HK-2 (cell line): ENCODE measurements at regions not wholly inside any gene's neighbourhood (a gene's known extent, or its start where the extent isn't known, plus 50 kb on each side); places are given as distances from the start of the nearest gene placed in this dataset.
A peak's percentile ranks its signal among the peaks of the same experiment; 100 is the strongest.
"Not testable (repeated sequence)": the region's sequence is repeated elsewhere in the genome, so short reads cannot be mapped to it uniquely, and the experiment has no call there.

Source experiments
- DNase-seq: peaks from one replicate; pipeline ENCODE4 v3.0.0-alpha.2; 2018; ENCODE audit not compliant: unreplicated experiment

DNA sequence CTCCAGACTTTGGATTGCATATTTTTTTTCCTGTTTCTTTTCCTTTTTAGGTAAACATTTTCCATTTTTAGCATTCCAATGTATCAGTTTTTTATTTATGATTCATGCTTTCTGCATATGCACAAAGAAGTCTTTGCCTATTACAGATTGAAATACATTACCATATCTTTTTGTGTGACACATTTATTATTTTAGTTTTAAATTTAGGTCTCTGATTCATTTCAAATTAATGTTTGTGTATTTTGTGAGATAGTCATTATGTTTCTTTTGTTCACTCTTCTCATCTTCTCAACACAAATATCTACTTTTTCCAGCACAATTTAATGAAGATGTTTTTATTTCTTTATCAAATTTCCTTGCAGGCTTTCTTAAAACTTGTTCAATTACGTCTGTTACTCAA is 838.0 kb upstream of the CDH18 start:
- not testable (repeated sequence) for DNase-seq

DNA sequence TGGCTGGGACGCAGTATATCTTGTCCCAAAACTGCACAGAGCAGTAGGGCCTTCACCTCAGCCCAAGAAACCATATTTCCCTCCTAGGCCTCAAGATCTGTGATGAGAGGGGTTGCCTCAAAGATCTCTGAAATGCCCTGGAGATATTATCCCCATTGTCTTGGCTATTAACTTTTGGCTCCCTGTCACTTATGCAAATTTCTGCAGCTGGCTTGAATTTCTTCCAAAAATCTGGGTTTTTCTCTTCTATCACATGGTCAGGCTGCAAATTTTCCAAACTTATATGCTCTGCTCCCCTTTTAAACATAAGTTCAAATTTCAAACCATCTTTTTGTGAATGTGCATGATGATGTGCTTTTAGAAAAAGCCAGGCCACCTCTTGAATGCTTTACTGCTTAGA is 809.2 kb upstream of the CDH18 start:
- DNase-seq: not testable (repeated sequence)

DNA sequence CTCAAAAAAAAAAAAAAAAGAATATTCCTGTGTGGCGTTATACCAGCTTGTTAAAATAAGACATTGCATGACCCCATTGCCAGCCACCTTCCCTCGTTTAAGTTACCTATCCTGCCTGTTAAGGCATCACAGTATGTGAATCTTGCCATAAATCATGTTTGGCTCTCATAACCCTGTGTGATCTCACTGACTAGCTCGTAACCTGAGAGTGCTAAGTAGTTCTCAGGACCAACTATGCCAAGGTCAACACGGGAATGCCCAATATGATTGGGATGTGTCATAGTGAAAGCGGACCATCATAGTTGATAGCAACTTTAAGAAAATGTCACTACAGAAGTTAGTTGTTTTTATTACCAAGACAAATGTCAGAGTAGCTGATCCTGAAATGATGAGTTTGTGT is 796.8 kb upstream of the CDH18 start:
- not testable (repeated sequence) for DNase-seq

DNA sequence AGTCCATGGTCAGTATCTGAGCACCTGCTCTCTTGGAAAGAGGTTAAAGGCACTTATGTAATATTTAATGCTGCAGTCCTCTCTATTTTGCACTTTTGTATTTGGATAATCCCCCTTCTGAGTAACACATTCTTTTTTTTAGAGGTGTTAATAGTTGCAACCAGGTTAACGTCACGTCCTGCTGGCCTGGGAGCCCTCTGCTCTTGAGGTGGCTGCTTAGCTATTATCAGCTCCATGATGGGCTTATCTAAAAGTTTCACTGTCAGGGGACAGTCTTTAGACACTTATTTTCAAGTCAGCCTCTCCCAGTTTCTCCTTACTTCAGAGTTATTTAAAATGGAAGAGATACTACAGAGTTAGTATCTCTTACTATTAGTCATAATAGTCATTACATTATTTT is 795.5 kb upstream of the CDH18 start:
- DNase-seq: not testable (repeated sequence)

DNA sequence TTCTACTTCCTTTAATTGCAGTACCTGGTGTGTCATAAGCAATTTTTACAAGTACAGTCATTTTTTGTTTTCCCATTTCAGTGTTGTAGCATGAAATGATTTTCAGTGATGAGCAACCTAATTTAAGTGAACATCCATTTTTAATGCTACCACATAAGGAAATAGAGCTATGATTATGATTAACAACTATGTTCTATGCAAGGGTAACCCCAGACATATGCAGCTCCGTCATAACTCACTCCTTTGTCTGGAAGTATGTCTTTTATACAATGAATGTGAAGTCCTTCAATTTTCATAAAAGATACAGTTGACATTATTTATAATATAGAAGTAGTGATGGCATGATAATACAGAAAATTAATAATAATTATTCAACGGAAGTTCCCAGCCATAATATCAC is 783.3 kb upstream of the CDH18 start:
- DNase-seq: not testable (repeated sequence)

DNA sequence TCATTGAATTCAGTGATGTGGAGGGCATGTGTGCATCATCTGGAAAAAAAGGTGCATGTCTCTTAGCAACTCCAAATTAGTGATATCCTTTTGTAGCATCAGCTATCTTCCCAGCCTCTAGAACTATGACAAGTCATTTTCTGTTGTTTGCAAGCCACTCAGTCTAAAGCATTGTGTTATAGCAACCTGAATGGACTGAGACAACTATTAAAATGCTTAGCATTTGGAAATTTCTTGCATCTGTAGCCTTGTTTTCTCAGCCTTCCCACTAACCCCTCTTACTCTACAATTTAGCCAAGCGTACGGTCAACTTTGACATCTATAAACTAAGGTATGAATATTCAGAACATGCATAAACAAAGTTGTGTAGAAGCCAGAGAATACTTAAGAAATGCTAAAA is 777.1 kb upstream of the CDH18 start:
- not testable (repeated sequence) for DNase-seq

DNA sequence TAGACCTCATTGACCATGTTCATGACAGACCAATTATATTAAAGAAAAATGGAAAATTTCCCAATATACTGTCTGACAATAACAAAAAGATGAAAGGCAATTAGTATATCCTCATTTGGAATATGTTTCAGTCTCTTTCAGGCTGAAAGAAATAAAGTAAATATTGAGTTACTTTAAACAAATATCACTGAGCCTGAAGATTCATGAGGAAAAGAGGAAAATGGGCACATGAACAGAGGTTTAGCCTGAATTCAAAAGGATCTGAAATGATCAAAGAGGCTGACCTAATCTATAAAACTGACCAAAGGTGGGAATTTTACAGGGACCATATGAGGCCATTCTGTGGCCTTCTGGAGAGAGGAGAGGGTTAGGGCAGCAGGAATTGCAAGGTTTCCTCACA is 771.5 kb upstream of the CDH18 start:
- not testable (repeated sequence) for DNase-seq

DNA sequence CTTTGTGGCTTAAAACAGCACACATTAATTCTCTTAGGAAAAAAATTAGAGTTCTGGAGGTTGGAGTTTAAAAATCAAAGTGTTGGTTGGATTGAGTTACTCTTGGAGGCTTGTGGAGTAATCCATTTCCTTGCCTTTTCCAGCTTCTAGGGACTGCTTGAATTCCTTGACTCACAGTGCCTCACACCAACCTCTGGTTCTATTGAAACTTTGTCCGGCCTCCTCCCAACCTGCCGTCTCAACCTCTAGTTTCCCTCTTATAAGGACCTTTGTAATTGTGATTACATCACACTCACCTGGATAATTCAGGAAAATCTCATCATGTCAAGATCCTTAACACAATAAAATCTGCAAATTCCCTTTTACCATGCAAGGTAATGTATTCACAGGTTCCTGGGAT is 764.2 kb upstream of the CDH18 start:
- DNase-seq: not testable (repeated sequence)

DNA sequence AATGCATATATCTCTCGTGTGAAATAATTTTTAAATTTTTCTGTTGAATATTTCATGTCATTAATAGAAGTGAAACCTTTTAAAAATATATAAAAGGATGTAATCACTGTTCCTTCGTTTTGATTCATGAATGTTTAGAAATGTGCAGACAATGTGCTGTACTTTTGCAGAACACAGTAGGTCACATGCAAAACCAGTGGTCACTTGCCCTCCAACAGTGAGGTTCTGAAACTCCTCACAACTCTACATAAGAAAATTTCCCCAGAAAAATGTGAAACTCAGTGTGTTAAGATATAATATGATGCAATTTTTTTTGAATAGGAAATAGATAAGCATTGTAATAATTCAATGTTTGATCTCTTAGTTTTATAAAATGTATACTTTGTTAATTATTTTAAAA is 747.7 kb upstream of the CDH18 start:
- DNase-seq: not testable (repeated sequence)

DNA sequence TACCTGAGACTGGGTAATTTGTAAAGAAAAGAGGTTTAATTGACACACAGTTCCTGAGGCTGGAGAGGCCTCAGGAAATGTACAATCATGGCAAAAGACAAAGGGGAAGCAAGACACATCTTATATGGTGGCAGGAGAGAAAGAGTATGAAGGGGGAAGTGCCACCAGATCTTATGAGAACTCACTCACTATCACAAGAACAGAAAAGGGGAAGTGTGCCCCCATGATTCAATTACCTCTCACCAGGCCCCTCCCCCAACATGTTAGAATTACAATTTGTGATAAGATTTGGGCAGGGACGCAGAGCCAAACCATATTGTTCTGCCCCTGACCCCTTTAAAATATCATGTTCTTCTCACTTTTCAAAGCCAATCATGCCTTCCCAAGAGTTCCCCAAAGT is 744.2 kb upstream of the CDH18 start:
- not testable (repeated sequence) for DNase-seq

DNA sequence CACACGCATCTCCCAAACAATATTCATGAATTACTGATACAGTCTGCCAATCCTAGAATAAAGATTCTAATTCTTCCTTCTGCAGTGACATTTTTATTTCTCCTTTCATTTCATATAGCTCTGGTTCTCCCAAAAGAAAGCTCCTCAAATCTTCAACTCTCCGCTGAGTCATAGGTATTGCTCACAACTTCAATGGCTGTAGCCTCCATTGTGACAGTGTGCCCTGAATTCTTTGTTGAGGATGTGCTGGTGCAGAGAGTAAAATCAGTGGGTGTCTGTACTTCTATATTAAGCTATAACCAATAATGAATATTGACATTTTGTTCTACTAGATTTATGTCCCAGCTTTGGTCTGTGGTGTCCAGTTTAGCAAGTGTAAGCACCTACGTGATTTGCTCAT is 733.3 kb upstream of the CDH18 start:
- DNase-seq: not testable (repeated sequence)

DNA sequence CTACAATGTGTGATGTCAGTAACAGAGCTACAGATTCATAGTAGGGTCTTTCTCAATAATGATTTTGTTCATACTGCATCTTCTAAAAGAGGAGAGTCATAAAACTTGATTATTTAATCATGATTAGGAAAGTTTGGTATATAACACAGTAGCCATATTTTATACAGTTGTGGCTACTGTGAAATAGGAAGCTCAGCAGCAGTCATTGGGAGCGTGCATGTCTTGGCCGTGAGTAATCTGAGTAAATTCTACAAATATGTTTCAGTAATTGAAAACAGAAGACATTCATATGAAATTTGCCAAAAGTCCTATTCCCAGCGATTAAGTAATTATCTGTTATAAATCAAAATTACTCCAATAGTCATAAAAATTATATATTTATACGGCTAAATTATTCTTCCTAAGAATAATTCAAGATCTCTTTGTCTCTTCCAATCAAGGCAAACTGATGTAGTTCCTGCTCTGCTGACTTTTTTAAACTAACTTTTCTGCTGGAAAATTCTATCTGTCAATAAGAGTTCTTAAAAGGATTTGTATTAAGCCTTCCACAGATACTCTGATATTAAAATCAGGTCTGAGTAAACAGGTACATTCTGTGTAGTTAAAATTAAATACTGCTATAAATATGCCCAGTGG is 723.6 kb upstream of the CDH18 start:
- not testable (repeated sequence) for DNase-seq

DNA sequence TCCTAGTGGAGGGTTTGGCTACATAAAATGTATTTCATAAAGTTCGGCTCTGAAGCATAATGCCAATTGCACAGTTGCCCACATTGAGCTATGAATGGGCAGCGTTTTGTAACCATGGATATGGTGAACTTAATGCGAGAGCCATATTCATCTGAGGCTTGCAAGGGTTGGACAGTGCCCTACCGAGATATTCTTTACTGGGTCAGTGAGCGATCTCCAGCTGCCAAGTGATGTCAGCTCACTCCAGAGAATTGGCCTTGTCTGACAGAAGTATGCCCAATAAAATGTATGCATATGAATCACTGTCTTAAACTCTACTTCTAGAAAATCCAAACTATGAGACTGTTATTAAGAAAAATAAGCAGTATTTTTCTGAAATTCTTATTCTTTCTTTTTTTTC is 719.6 kb upstream of the CDH18 start:
- not testable (repeated sequence) for DNase-seq

DNA sequence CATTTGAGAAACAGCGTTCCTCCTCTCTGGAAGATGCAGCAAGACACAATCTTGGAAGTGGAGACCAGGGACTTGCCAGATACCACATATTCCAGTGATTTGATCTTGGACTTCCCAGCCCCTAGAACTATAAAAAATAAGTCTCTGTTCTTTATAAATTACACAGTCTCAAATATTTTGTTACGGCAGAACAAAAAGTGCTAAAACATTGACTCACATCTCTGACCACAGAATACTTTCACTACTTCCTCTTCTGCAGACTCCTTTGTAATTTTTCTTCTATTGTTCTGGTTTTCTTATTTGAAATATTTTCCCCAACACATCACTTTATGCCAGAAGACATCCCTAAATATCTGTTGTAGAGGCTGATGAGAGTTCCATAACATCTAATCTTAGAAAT is 706.1 kb upstream of the CDH18 start:
- DNase-seq: no peak

DNA sequence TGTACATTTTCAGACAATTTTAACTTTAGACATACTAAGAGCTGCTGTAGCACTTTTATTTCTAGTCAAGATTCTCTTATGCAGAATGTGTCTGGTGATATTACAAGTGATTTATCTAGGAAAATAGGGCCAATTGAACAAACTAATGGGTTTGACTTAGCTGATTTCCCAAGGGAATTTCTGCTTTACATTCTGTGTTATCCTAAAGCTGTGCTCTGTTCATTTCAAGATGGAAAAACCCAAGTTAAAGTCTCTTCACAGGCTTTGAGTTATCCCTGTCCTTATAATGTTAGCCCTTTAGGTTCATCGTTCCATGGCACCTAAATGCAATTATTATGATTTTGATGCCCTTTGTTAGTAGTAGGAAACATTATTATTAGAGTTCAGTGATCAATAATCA is 704.9 kb upstream of the CDH18 start:
- DNase-seq: no peak

DNA sequence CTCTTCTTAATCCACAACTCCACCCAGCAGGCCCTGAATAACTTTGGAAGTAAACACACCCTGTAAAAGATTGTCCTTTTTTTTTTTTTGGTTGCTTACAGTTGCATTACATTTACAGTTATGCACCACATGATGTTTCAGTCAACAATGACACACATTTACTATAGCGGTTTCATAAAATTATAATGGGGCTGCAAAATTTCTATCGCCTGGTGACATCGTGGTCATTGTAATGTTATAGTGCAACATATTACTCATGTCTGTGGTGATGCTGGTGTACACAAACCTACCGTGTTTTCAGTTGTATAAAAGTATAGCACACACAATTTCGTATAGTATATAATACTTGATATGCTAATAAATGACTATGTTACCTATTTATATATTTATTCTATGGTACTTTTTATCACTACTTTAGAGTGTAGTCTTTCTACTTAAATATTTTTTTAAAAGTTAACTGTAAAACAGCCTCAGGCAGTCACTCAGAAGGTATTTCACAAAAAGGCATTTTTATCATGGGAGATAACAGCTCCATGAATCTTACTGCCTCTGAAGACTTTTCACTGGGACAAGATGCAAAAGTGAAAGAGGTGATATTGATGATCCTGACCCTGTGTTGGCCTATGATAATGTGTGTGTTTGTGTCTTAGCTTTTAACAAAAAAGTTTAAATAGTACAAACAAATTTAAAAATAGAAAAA is 695.4 kb upstream of the CDH18 start:
- no peak for DNase-seq

DNA sequence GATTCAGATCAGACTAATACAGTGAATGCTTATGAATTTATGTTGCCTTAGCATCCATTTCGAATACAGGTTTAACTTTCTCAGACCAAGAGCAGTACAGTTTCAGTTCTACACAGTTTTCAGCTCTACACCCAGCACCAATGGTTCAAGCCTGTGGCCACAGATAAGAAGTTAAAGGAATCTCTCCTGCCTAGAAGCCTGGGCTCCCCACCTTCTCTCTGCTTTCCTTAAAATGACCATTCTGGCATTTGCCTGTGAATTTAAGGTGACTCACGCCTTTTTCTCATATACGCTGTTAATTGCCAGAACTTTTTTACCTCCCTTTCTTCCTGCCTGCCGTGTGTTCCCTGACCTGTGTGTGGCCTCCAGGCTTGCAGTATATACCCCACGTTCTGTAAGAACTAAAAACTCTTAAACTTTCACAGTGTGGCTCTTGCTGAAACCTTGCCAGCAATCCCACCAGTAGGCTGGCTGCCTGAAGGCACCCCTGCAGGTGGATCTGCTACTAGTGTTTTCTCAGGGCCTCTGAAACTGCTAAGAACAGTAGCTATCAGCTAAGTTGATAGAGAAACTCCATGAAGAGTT is 692.8 kb upstream of the CDH18 start:
- DNase-seq: no peak

DNA sequence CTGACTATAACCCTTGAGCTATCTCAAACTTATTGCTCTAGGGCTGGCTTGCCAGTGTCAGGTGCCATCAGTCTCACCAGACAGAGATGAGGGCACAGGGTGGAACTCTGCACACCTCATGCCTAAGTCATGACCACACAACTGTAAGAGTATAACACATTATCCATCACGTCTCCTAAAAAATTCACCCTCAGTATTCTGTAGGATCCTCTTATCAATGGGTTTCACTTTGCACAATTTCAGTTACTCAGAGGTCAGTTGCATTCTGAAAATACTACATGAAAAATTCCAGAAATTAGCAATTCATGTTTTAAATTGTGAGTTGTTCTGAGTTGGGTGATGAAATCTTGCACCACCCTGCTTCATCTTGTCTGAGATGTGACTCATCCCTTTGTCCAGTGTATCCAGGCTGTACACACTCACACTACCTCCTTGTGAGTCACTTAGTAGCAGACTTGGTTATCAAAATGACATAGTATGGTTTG is 690.9 kb upstream of the CDH18 start:
- DNase-seq: peak; percentile 14

DNA sequence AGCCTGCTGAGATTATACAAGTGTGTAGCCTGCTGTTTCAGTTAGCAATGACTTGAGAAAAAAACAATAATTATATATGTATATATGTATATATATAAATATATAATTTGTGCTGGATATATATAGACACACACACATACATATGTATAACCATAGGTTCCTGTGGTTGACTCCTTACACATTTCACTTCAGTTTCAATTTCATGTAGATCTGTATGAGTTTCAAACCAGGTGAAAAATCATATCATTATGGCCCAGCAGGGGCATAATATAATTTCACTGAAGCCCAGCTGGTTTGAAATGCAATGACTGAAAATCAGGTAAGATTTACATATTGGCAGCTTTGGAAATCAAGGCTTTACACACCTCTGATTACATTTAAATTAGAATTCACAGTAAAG is 690.4 kb upstream of the CDH18 start:
- DNase-seq: no peak

DNA sequence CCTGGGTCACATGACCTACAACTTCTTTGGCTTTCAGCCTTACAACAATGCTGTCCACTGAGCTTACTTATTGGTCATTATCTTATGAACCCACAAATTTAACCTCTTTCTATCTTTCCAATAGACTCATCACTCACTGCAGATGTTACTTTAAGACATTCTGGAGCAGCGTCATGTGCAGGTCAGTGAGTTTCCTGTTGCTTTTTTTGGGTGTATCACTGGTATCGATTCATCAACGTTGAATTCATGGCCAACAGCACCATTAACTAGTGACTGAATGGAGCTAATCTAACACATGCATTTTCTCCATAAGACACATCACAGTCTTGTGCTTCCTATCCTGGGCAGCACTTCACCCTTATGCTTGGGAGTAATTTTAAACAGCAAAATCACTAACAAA is 672.6 kb upstream of the CDH18 start:
- no peak for DNase-seq

DNA sequence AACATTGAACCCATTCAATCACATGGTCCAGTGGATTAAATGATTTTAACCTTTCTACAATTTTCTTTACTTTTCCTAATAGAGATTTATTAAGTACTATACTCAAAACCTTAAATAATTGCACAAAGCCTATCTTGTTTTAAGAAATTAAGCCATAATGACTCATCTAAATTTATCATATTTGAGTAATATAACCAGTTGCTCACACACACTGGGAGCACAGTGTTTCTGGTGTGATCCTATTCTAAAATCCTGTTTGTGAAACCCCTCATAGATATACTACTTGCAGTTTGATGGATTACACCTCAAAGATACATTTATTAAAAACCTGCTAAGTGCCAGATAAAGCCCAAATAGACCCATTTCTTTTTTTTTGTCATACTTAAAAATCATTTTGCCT is 668.3 kb upstream of the CDH18 start:
- no peak for DNase-seq

DNA sequence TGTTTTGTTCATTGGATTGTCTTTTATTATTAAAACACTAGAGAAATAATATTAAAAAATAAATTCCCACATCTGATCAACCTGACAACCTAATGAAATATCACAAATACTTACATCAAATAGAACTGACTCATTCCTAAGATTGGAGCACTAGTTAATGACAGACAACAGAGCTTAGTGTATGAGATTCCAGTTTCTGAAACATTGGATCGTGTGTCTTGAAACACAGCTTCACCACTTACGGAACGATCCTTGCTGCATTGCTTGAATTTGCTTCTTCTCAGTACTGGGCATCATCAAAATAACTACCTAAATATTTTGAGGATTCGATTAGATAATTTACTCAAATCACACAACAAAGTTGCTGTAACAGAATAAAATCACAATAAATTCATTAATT is 667.2 kb upstream of the CDH18 start:
- no peak for DNase-seq

DNA sequence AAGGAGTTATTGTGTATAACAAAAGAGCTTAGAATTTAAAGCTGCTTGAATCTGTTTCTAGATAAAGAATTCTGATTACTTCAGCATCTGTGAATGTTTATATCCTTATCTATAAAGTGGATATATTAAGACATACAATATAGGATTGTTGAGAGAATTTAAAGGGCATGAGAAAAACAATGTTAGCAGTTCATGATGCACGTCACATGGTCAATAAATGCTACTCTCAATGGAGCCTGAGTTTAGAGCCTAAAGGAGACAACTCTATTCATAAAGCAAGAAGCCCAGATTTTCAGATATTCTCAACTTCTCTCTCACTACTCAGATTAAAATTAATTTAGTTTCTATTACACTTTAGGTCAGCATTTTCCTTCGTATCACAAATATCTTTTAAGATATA is 666.7 kb upstream of the CDH18 start:
- no peak for DNase-seq
